Frontal cortex (tissue), 3 donors: ENCODE measurements at regions not wholly inside any gene's neighbourhood (a gene's known extent, or its start where the extent isn't known, plus 50 kb on each side); places are given as distances from the start of the nearest gene placed in this dataset.

Source experiments
- DNase-seq, 2 donors: peaks; one replicate each; pipeline ENCODE4 v3.0.0; 2012; ENCODE audit warnings: low spot score in 2 of 2
- FAIRE-seq: peaks from 2 replicates; lab custom pipeline; 2012; peaks lifted over from hg19 to GRCh38; lab: Jason Lieb, UNC
- donor health status: control.
- donor health status: control.
- donor health status: control.

- FAIRE-seq = no peak
- DNase-seq = no peak
Measured at GRCh38 chr6:120675886-120676285, 658.4 kb downstream of the TBC1D32 start.

GRCh38 chr6:120671519-120671918 lies 662.8 kb downstream of the TBC1D32 start:
- FAIRE-seq (no peak), DNase-seq (no peak)

DNA sequence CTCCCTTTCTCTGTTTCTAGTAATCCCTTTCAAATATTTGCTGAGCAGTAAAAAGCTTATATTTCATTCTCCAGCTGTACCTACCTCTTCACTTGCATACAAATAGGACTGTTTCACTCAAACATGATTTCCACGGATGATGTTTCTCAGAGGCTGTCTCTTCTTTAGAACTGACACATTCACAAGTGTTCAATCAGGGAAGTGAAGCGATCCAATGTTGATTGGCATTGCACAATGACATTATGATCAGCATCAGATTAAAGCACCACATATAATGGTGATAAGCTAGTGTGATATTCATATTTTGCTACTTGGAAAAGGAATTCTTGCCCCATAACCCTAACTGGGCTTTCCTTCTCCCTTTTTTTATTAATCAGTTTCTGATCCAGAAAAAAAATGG lies 681.8 kb downstream of the TBC1D32 start:
- DNase-seq = no peak
- FAIRE-seq = no peak

DNA sequence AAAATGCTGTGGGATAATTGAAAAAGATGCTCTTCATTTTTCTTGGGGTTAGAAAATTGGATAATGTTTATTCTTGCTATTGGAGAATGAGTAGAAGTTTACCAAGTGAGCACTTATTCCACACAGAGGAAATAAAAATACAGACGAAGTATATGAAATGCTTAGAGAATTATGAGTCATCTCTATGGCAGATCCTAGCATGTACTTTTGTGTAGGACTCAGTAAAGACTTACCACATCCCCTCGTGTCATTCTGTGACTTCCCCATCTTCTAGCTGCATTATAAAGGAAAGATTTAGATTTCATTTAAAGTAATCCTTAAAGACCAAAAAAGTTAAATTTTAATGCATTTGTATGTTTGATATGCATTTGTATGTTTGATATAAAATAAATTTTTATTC lies 685.6 kb downstream of the TBC1D32 start:
- no peak for FAIRE-seq

DNA sequence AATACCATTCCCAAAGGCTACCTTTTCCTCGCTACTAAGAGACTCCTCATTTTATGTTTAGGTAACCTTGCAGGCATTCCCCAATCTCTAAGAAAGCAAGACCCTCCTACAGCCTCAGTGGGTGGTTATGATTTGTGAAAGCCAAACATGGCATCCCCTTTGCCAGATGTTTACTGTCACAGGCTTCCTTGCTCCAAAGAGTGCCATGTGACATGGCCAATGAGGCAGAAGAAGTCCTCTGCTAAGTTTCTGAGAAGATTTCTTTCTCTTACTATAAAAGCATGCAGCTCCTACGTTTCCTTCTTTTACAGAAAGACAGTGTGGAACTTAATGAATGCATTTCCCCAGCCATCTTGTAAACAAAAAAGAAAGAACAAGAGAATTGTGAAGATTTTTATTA lies 688.2 kb downstream of the TBC1D32 start:
- DNase-seq (no peak), FAIRE-seq (no peak)

More for the DNA sequence above, 685.6 kb downstream of the TBC1D32 start:
- DNase-seq = no peak

GRCh38 chr6:120632975-120633374 lies 701.3 kb downstream of the TBC1D32 start:
- FAIRE-seq (no peak), DNase-seq (no peak)

DNA sequence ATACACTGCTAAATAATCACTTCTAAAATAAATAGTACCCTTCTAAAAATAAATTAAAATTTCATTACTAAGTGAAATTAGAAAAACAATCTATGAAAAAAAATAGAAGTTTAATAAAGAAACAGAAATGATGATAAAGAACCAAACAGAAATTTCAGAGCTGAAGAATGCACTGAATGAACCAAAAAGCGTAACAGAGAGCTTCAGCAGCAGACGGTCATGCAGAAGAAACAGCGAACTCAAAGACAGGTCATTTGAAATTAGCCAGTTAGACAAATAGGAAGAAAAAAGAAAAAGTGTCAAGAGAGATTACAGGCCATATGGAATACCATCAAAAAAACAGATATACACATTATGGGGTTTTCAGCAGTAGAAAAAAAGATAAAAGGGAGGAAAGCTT lies 706.7 kb downstream of the TBC1D32 start:
- FAIRE-seq (peak; percentile 91), DNase-seq (no peak)

GRCh38 chr6:120622127-120622631 lies 712.1 kb downstream of the TBC1D32 start:
- FAIRE-seq (no peak), DNase-seq (no peak)

- DNase-seq = no peak
- FAIRE-seq = no peak
Measured at GRCh38 chr6:120620900-120621299, 713.4 kb downstream of the TBC1D32 start.

GRCh38 chr6:120615238-120615637 lies 719.0 kb downstream of the TBC1D32 start:
- DNase-seq (no peak), FAIRE-seq (no peak)

GRCh38 chr6:120614723-120615122 lies 719.6 kb downstream of the TBC1D32 start:
- DNase-seq (no peak), FAIRE-seq (no peak)

GRCh38 chr6:120608826-120609225 lies 725.5 kb downstream of the TBC1D32 start:
- no peak for FAIRE-seq
- DNase-seq = no peak

- DNase-seq = no peak
- FAIRE-seq = no peak
Measured at GRCh38 chr6:120606743-120607142, 727.5 kb downstream of the TBC1D32 start.

DNA sequence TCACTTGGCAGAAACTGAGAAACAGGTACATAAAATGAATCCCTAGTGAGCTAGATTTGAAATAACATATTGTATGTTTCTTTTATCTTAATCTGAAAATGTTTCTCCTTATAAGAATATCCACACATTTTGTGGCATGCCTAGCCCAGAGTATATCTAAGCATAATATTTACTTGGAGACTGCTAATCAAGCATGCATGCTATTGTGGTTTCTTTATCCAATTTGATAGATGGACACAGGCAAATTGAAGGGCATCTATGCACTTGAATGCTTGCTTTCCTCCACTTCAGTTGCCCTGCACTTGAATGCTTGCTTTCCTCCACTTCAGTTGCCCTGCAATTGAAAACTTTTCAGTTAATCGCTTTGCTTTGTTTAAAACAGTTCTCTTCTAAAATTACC lies 729.8 kb downstream of the TBC1D32 start:
- no peak for FAIRE-seq
- DNase-seq = no peak

DNA sequence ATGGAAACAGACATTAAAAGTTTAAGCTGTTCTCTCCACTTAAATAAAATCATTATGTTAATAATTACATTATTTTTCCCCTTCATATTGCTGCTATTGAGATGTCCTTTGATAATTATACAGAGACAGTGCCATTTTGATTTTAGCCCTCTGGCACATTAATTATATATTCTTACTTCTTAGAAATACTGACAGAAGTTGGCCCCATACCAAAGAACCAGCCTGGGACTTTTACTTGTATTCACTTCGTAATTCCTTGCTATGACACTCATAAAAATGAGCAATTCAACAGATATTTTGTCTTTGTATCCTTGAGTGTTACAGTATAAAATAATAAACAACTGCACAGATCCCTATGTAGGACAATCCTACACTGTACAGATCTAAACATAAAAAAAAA lies 743.7 kb downstream of the TBC1D32 start:
- no peak for DNase-seq
- no peak for FAIRE-seq

- no peak for FAIRE-seq
Measured at GRCh38 chr6:120588424-120588823, 745.9 kb downstream of the TBC1D32 start.

DNA sequence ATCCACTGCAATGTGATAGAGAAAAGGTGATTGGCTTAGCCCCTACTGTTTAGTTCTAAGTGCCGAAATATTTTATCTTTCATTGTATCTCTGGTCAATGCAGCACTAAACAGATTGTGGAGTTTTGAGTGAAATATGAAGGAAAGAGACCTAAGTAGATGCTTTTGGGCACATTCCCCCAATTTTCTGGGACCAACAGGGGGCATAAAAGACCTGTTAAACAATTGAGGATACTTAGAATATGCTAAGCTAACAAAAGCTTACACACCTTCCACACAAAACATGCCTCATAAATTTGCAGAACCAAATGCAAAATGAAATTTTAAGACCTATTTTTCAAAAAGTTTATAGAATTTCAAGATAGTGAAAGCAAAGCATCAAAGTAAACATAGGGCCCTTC lies 746.9 kb downstream of the TBC1D32 start:
- no peak for DNase-seq
- no peak for FAIRE-seq

More at GRCh38 chr6:120588424-120588823, 745.9 kb downstream of the TBC1D32 start:
- no peak for DNase-seq

- DNase-seq (no peak), FAIRE-seq (no peak)
Measured at GRCh38 chr6:120584111-120584760, 750.0 kb downstream of the TBC1D32 start.

GRCh38 chr6:120576061-120576460 lies 758.2 kb downstream of the TBC1D32 start:
- FAIRE-seq = no peak

GRCh38 chr6:120569714-120570113 lies 764.6 kb downstream of the TBC1D32 start:
- DNase-seq (no peak), FAIRE-seq (no peak)

More at GRCh38 chr6:120576061-120576460, 758.2 kb downstream of the TBC1D32 start:
- DNase-seq = no peak

GRCh38 chr6:120564779-120565178 lies 769.5 kb downstream of the TBC1D32 start:
- no peak for DNase-seq
- FAIRE-seq = no peak

DNA sequence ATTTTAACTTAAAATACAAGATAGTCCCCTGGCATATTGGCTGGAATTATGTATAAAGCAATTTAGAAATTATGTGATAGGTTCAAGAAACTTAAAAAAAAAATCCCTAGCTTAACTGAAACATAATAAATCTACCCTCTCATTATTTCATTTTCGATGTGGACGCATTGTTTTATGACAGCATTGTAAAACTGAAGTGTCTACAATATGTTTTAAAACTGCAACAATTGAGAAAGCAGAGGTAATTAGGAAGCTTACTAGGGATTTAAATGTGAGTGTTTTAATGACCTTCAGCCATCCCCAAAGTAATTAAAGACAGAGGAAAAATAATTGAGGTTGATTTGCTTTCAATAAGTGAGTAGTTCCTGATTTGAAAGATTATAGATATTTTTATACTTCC lies 776.0 kb downstream of the TBC1D32 start:
- FAIRE-seq (no peak), DNase-seq (no peak)
